ENCODE measurements at regions not wholly inside any gene's neighbourhood (a gene's known extent, or its start where the extent isn't known, plus 50 kb on each side); places are given as distances from the start of the nearest gene placed in this dataset.

DNA sequence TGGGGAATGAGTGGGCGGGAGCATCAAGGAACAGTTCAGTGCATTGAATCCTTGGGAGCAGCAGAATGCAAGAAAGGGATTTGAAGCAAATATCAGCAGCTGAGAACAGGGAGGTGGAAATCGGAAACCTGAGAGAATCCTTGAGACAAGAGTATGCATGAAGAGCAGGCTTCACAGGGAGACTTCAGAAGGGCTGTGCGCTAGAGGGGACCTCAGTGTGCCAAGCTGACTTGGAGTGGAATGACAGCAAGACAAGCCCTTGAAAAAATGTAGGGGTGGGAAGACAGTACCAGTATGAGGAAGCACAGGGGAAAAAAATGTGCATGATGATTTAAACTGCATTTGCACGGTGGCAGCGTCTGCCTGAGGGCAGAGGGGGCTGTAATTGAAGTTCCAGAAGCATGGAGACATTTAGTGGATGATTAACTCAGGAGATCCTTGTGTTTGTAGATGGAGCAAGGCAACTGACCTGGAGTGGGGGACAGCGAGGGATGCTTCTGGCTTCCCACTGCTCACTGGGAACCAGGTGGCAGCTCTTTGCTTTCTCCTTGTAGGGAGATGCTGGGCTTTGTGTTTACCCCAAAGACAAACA, 204.9 kb upstream of the PLET1 start:
- DNase-seq (ENCODE audit: low read depth) = no peak

DNA sequence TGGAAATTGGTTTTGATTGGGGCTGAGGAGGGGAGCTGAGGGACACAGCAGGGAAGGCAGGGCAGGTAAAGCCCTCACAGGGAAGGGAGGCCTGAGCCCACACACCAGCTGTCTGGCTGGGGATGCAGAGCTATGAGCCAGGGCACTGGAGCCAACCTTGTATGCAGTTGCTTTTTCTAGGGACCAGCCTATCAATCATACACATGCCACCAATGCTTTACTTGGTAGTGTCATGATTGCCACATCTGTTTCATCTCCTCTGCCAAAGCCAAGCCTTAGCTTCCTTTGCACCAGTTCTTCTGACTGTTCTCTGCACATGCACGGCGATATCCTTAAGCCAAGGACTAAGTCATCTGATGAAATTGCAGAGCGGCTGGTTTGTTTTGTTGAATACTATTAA, 207.1 kb upstream of the PLET1 start:
- no peak for DNase-seq (ENCODE audit: low read depth)

DNA sequence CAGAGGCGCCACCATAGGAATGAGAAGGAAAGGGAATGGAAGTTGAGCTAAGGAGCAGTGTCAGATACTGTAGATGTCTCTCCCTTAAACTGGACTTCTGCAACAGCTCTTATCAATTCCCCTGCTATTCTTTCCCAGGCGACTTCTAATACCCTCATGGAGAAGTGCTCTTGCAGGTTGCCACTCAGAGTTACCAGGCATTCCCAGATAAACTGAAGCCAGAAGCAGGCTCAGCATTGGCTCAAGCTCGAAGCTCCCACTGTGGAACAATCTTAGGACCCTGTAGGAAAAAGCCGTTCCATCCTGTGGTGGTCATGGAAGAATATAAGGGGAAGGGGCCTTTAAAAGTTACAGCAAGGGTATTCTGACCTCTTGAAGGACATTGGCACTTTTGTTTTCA, 208.7 kb upstream of the PLET1 start:
- no peak for DNase-seq (ENCODE audit: low read depth)

DNA sequence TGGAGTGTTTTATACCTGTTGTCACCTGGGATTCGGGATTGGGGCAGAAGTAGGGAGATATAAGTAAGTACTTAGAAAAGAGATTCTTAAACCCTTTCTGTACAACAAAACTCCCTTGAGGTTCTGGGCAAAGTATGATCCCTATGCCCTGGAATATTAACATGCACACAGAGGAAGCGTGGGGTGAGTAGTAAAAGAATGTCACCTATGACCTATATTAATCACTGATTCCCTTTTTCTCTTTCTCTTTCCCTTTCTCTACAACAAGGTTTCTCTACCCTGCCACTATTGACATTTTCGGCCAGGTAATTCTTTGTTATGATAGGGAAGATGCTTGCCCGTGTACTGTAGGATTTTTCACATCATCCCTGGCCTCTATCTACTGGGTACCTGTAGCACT, 209.7 kb upstream of the PLET1 start:
- no peak for DNase-seq (ENCODE audit: low read depth)

DNA sequence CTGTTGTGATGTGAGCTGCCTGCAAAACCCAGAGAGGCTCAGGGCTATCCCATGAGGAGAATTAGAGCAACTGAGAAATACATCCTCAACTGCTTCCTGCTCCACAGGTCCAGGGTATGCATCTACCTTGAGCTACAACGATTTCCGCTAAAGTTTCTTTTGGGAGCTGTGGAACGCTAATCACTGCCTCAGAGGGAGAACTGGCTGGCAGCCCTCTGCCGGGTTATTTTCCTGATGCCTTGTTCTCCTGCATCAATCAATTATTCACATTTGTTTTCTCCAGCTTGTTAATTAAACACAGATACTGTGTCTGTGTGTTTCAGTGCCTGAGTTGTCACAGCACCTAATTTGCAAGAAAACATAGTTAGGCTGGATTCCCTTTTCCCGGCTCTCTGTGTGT, 211.1 kb upstream of the PLET1 start:
- DNase-seq (ENCODE audit: low read depth) = no peak

DNA sequence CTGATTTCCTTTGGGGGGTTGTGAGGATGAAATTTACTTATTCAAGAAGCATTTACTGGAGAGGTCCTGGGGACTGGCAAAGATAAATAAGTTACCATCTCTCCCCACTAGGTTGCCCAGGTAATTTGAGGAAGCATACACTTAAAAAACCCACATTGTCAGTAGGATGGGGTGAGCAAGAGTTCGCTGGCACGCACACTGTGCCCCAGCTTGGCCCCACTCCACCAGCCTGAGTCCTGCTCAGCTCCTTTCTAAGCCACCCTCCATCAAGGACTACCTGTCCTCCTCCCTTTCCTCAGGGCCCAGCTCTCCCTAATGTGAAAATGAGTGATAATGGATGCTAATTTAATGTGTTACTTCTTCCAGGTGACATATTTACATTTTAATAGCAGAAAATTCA, 216.5 kb upstream of the PLET1 start:
- DNase-seq (ENCODE audit: low read depth) = no peak

DNA sequence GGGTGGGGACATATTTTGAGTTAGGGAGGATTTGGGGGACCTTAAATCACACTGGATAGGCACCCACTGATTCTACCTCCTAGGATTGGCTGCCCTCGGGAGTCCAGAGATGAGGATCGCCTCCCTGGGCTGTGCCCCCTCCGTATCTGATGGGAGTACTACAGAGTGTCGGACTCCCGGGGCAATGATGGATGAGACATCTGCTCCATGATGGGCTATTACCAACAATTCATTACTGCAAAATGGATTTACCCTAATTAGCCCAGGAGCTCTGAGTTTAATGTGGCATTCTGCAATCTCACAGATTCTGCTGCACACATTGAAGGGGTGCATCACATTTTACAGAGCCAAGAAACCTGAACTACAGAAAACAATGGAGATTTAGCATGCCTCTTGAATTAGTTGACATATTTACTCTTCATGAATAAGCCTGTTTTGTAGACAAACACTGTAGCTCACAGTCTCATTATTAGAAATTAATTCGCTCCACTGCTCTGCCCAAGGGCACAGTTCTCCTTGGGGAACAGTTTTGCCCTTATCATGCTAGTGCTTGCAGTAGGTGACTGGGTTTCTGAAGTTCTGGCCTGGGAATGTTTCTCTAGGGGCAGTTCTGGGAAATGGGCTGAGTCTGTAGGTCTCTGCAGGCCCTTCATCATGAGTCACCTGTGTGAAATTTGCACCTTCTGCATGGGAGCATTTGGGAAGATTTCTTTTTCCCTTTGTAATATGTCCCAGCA, 217.1 kb upstream of the PLET1 start:
- DNase-seq (ENCODE audit: low read depth) = no peak

DNA sequence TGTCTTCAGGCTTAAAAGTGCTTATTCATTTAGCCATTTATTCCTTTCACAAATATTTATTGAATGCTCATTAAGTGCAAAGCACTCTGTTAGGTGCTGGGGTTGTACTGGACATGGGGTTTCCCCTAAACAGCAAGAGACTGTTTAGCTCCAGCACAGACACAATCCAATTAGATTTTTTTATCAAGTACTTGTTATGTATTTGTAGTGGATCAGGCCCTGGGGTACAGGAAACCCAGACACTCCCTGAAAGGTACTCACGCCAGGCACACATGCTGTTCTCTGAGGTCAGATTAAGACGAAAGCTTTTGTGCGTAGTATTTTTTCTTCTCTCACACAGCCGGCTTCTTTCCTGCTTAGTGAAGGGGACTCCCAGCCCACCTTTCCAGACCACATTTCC, 218.1 kb upstream of the PLET1 start:
- DNase-seq (ENCODE audit: low read depth) = no peak

DNA sequence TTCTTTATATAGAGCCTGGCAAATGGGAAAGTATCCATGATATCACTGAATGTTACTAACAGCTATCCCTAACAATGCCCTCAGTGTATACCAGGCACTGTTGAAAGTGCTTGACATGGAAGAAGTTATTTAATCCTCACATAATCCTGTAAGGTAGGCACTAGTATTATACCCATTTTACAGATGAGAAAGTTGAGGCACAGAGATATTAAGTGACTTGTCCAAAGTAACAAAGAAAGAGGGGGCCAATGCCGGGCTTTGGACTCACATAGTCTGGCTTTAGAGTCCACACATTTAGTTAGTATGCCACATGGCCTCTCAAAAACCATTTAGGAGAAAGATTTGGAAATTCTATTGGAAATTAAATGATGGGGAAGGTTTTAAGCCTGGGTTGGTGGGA, 220.8 kb upstream of the PLET1 start:
- no peak for DNase-seq (ENCODE audit: low read depth)

DNA sequence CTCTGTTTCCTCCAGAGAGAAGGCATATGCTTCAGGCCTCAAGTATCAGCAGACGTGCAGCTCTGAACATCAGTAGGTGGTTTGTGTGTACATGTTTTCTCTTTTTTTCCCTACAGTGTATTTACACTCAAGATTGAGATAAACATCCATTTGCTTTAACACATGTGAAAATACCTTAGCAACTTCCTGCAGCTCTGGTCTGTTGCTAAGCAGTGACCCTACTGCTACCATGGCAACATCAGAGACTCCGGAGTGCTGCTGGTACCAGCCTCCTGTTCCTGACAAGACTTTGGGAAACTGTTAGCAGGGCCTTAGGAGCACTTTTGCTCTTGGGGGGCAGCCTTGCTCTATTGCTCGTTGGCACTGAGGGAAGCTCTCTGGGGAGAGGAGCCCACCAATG, 221.2 kb upstream of the PLET1 start:
- no peak for DNase-seq (ENCODE audit: low read depth)

DNA sequence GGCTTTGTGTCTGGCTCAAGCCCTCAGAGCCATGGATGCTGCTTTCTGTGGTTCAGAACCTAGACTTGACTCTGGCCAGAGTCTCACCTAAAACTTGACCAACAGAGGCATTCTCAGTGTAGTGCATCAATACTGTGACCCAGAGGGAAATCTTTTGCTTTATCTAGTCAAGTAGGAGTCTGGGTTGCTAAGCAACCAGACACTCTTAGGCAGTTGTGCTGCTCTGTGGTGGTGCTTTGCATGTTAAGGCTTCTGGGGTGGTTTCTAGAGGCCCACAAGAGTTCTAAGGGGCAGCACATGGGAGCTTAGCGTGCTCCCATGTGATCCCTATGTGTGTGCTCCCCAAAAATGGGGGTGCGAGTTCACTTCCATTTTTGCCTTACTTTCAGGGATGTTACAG, 224.6 kb upstream of the PLET1 start:
- DNase-seq (ENCODE audit: low read depth) = no peak

DNA sequence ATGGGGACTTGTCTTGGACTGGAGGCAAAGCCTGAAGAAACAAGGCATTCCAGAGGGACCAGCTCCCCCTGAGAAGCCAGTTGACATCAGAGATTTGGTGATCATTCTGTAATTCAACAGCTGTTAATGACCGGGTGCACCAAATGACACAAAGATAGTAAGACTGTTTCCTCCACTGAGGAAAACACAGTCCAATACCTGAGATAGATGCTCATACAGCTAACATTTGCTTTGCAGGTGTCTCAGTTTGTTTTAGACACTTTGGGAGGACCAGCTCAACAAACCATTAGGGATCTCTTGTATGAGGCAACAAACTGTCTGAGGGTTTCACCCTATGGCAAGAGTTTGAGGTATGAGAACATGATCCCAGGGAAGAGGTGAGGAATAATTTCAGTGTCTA, 237.2 kb upstream of the PLET1 start:
- DNase-seq (ENCODE audit: low read depth) = no peak

DNA sequence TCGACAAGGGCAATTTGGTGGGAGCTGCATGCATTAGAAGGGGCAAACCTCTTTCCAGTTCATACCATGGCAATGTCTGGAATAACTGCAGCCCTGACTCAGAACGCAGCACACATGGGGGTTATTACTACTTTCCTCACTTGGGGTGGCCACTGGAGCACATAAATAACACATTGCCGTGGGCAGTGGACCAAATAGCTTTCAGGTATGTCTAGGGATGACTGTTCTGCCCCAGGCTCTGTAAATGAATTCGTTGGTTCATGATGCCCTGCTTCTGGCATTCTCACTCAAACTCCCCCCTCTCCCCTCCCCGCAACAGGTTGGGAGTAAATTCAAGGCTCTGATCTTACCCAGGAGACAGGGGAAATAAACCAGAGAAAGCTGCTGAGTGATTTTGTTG, 238.0 kb upstream of the PLET1 start:
- DNase-seq (ENCODE audit: low read depth) = no peak

DNA sequence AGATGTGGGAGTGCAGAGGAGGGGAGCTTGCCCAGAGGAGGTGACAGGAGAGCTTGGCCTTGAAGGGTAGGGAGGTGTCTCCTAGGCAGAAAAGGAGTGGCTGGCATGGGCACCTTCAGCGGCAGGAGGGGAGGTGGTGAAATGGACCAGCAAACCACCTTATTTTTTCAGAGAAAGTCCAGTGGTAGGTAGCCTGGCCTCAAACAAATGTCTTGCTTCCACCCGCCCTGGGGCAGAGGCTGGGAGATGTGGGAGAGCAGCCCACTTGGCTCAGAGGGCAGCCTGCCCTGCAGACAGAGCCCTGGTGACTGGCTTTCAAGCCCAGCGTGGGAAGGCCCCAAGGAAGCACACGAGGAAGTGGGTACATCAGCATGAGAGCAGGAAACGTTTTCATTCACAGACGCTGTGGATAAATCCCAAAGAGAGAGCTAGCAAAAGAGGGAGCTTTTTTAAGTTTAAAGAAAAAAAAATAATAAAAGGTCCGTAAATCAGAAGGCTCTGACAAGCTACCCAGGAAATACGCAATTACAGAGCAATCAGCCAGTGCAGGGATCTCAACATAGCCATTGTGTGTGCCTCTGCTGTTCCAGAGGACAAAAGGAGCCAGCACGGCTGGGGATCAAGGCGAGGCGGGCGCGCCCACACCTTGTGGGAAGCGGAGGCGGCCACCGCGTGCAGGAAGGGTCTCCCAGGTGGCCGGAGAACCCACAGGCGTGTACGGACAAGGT, 238.7 kb upstream of the PLET1 start:
- DNase-seq (ENCODE audit: low read depth) = no peak

DNA sequence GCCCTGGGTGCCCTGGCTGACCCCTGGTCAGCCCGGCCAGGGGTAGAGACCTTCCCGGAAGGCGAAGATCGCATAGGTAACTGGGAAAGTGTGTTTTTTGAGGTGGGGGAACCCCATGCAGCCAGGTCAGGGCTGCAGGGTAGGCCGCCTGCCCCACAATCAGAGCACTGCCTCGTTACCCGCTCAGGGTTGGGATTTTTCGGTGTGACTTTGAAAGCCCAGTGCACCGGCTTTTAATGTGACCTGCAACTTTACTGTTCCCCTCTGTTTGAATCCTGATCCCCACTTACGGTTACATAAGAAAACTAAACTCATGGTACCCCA, 239.2 kb upstream of the PLET1 start:
- no peak for DNase-seq (ENCODE audit: low read depth)

DNA sequence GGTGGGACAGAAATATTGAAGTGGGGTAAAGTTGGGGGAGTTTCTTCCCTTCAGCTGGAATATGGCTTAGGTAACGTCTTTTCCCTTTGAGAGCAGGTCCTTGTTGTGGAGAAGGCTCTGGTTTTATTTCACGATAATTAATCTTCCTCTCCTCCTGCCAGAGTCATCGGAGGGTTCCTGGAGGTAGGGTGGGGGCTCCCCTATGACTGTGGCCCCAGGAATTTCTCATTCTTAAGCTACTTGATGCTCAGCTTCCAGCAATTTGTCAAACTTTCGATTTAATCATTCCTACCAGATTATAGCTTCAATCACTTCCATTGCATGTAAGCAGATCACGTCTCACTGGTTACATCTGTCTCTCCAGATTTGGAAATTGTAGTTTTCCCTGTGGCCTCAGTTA, 242.8 kb upstream of the PLET1 start:
- no peak for DNase-seq (ENCODE audit: low read depth)

DNA sequence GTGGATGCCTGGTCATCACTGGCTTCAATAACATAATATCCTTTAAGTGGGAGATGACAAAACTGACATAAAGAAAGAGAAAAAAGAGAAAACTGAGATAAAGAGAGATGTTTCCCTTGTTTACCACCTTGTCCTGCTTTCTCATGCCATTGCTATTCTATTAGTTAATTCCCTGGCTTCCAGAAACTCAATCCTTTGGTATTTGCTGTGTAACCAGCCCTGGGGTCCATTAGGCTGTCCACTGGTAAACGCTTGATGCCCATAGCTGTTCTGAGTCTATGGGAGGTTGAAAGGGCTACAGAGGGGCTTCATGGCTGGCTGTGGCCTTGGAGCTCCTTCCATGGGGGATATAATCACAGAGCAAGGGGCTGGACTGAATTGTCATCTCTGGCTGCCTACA, 243.4 kb upstream of the PLET1 start:
- DNase-seq (ENCODE audit: low read depth) = no peak

DNA sequence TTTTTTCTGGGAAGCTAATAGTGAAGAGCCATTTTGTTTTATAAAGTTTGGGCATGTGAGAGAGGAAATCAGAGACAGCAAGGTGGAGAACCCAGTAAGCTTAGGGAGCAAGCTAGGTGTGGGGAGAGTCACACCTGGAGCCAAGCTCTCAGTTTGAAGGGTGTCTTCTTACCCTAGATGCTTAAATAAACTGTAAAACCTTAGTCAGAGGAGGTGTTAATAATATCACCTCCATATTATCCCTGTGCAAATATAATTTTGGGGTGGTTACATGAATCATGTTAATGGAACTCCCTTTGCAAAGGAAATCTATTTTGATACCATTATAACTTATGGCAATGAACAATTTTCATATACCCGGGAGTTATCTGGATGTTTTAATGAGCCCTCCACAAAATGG, 246.2 kb upstream of the PLET1 start:
- DNase-seq (ENCODE audit: low read depth) = no peak

DNA sequence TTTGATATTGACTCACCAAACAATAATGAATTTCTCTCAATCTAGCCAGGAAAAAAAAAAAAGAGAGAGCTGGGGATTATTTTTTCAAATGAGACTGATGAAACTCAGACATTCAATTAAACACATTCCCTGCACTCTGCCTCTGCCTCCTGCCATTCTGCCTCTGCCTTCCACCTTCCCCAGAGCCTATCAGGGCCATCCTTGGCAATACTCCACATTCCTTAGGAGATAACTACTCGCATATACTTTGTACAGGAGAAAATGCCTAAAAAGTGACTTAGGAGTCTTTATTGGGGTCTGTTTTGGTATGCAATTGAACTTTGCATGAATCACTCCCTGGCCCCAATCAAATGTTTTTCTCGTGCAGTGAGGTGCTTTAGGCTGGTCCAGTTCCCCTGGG, 246.6 kb upstream of the PLET1 start:
- no peak for DNase-seq (ENCODE audit: low read depth)

DNA sequence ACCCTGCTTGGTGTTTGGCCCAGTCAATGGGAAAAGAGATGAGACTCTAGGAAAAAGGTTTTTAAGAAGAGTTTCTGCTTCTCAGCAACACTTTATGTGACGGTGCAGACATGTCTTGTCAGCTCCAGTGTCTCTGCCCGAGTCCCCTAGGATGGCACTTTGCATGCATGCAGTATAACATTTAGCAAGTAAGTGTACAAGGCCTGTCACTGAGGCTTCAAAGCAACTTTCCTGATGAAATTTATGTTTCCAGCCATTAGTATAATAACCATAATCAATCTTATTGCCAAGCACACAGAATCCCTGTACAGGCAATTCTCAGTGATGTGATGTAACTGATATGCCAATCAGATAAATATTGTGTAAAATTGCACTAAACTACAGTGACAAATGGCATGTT, 248.1 kb upstream of the PLET1 start:
- DNase-seq (ENCODE audit: low read depth) = no peak

DNA sequence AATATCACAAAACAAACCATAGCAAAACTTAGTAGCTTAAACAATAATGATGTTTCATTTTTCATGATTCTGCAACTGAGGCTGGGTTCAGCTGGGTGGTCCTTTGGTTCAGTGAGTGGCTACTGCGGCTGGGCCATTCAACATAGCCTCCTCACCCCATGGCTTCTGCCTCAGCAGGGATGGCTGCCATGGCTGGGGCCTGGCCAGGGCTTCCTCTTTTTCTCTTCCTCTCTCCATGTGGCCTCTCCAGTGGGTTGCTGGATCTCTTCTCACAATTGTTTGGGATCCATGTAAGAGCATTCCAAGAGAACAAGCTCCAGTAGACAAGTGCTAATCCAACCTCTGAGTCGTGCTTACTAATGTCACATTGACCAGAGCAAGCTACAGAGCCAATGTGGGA, 248.6 kb upstream of the PLET1 start:
- no peak for DNase-seq (ENCODE audit: low read depth)

DNA sequence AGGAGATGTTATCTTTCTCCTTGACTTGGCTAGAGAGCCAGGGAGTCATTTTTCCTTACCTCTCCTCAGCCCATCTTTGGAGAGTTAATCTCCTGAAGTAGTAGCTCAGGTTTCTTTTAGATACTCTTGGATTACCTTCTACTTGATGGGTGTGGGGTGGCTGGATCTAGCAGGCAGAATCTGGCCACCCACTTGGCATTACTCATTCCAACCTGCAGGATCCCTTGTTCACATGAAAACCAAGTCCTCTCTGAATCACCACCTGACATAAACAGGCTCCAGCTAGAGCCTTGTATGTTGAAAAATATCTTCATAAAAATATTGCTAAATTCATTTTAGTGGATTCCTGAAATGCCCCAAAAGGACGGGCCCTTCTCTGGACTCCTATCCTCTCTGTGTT, 250.6 kb upstream of the PLET1 start:
- no peak for DNase-seq (ENCODE audit: low read depth)

DNA sequence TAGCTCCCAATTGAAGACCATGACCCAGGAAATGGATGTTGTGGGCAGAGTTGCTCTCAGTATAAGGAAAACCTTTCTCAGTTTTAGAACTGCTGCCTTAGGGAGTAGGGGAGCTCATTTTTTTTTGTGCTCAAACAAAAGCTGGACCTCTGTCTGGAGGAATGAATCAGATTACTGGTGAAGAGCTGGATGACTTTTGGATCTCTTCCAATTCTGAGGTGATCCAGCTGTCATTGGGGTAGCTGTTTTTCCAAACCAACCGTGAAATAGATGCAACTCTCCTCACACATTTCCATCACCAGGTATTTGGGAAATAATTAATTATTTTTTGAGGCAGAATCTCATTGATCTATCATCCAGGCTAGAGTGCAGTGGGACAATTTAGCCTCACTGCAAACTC, 251.3 kb upstream of the PLET1 start:
- no peak for DNase-seq (ENCODE audit: low read depth)

DNA sequence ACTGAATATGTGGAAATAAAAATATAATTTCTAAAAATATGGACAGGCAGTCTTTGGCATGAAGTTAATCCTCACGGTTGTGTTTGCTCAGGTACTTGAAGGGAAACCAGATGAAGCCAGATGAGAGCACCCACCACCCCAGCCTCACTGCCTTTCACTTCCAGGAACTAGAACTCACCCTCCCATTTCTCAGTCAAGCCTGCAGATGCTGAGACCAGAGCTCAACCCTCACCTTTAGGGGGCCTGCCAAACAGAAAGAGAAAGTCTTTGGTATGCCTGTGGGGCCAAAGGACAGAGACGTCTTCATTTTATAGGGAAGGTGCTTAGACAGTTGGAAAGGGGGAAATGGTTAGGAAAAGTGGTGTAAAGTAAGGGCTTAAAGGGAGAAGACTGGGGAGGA, 252.8 kb upstream of the PLET1 start:
- DNase-seq (ENCODE audit: low read depth) = no peak

Measured in activated T-cell treated with anti-CD3 and anti-CD28 coated beads for 1 hour (primary cell).